Smooth muscle cell of the brain vasculature (primary cell): ENCODE measurements at regions not wholly inside any gene's neighbourhood (a gene's known extent, or its start where the extent isn't known, plus 50 kb on each side); places are given as distances from the start of the nearest gene placed in this dataset.

ENCODE experiments used
- DNase-seq: peaks from one replicate; pipeline ENCODE4 v3.0.0-alpha.2; 2012; ENCODE audit warnings: low read depth, low spot score

GRCh38 chr11:109349276-109350080 lies 72.5 kb upstream of the C11orf87 start:
- no peak for DNase-seq

- no peak for DNase-seq
These were observed 71.9 kb upstream of the C11orf87 start for GRCh38 chr11:109350091-109350490.

GRCh38 chr11:109362059-109362458 lies 59.9 kb upstream of the C11orf87 start:
- DNase-seq = no peak

- no peak for DNase-seq
These were observed 58.3 kb upstream of the C11orf87 start for GRCh38 chr11:109363682-109364081.

- no peak for DNase-seq
These were observed 57.1 kb upstream of the C11orf87 start for GRCh38 chr11:109364851-109365250.

GRCh38 chr11:109371444-109372176 lies 50.4 kb upstream of the C11orf87 start:
- DNase-seq = no peak
